ENCODE measurements at regions not wholly inside any gene's neighbourhood (a gene's known extent, or its start where the extent isn't known, plus 50 kb on each side); places are given as distances from the start of the nearest gene placed in this dataset.
"Not testable (repeated sequence)": the region's sequence is repeated elsewhere in the genome, so short reads cannot be mapped to it uniquely, and the experiment has no call there.

GRCh38 chr21:6138244-6139136 lies 4382.9 kb upstream of the TPTE start:
- DNase-seq, result not testable (repeated sequence)

GRCh38 chr21:6139331-6139730 lies 4382.1 kb upstream of the TPTE start:
- not testable (repeated sequence) for DNase-seq

GRCh38 chr21:6139862-6140261 lies 4381.5 kb upstream of the TPTE start:
- DNase-seq, result not testable (repeated sequence)

DNA sequence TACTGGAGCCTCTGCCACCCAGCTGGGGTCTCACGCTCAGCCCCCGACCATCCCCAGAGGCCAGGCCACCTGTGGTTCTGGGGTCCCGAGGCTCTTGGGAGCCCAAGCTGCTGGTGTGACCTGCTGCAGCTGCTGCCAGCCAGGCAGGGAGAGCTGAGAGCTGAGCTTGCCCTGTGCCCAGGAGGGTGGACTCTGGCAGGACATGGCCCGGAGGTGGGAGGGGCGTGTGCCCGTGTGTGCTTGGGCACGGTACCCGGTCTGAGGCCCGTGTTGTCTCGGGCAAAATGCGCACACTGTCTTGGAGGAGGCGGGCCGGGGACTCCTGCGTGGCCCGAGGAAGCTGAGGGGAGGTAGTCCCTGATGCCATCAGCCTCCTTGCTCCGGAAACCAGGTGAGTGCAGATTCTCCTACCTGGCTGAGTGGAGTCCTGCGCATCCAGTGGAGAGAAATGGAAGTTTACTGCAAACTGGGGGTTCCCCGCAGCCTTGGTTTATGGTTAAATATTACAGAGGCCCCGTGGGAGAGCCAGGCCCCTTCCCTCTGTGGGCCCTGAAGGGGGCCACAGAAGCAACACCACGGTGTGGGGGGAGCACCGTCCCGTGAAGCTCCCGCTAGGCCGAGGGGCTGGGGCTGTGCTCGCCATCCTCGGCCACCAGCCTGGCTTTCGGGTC lies 4380.8 kb upstream of the TPTE start:
- DNase-seq, result not testable (repeated sequence)

DNA sequence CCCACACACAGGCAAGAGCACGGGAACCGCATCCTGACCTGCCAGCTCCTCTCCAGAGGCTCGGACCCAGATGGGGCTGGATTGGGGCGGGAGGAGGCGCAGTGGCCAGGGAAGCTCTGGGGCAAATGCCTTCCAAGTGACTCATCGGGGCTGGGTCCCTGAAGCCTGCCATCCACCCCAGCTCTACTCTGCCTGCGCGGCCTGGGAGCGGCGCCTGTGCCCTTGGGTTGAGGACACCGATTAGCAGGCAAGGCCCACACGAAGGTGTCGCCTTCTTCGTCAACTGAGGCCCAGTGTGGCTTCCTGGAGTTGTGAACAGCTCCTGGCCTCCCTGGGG lies 4380.3 kb upstream of the TPTE start:
- DNase-seq, result not testable (repeated sequence)

DNA sequence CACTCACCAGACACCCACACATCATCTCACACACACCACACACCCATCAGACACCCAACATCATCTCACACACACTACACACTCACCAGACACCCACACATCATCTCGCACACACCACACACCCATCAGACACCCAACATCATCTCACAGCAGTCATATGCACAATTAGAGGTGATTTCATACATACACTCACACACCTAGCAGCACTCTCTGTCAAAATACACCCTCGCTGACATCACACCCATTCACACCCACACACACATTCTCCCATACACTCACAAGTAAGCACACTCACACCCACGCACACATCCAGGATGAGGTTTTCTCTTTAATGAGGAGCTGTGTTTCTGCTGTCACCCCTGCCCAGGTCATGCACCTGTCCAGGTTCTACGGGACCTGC lies 4368.2 kb upstream of the TPTE start:
- DNase-seq, result not testable (repeated sequence)

- not testable (repeated sequence) for DNase-seq
These were observed 4366.7 kb upstream of the TPTE start for GRCh38 chr21:6154524-6155320.

DNA sequence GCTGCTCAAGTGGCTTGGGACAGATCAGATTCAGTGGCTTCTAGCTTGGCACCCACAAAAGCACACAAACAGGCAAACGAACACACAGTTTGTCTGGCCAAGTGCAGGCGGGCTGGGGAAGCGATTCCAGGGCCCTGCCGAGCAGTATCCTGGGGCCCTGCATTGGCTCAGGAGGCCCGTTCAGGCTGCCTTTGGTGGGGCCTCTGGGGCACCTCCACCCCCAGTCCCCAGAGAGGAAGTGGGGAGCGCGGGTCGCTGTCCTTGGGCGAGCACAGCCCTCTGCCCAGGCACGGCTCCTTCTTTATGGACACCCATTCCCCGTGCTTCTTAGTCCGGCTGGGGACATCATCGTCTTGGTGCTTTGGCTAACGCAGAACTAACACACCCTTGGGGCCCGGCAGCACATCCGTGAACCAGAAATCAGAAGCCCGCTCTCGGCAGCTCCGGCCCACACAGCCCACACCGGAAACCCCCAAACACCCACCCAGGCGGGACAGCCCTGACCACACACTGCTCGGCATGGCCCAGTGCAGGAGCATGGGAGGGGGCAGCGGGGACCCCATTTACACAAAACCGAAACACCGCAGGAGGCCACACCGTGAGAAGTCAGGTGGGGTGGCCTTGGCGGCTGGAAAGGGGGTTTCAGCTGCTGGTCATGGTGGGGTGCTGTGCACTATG lies 4364.5 kb upstream of the TPTE start:
- DNase-seq, result not testable (repeated sequence)

DNA sequence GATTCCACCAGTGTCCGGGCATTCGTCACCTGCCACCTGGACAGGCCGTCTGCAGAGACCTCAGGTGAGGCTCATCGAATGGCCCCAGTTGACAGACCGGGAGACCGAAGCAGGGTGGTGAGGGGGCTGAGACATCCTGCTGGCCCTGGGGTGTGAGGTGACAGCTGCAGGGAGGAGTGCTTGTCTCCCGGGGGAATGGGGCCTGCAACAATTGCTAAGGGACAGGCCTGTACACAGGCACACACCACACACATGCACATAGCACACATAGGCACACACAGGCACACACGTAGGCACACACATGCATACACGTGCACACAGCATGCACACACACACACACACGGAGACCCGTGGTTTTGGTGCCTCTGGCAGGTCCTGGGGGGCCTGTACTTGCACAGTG lies 4363.9 kb upstream of the TPTE start:
- not testable (repeated sequence) for DNase-seq

GRCh38 chr21:6158171-6158570 lies 4363.2 kb upstream of the TPTE start:
- DNase-seq, result not testable (repeated sequence)

Measured in activated CD4-positive, alpha-beta T cell treated with anti-CD3 and anti-CD28 coated beads for 1 hour (primary cell).